ES-I3 (cell line): ENCODE measurements at regions not wholly inside any gene's neighbourhood (a gene's known extent, or its start where the extent isn't known, plus 50 kb on each side); places are given as distances from the start of the nearest gene placed in this dataset.

Experiments used
- H3K36me3 ChIP-seq: 2 replicates; pipeline ENCODE4 v1.6.1; 2013; ENCODE audit warnings: mild to moderate bottlenecking, low read length, control low read depth, moderate library complexity; ENCODE audit not compliant: insufficient read depth
- H3K4me1 ChIP-seq: 2 replicates; pipeline ENCODE4 v1.6.1; 2013; ENCODE audit warnings: mild to moderate bottlenecking, control low read depth, low read length; ENCODE audit not compliant: insufficient read depth
- H3K9ac ChIP-seq: 2 replicates; pipeline ENCODE4 v1.6.1; 2013; ENCODE audit warnings: low read depth, mild to moderate bottlenecking, low read length, moderate library complexity
- H3K9me3 ChIP-seq: 2 replicates; pipeline ENCODE4 v1.6.1; 2013; ENCODE audit warnings: mild to moderate bottlenecking, low read length, moderate library complexity; ENCODE audit not compliant: control insufficient read depth, insufficient read depth

DNA sequence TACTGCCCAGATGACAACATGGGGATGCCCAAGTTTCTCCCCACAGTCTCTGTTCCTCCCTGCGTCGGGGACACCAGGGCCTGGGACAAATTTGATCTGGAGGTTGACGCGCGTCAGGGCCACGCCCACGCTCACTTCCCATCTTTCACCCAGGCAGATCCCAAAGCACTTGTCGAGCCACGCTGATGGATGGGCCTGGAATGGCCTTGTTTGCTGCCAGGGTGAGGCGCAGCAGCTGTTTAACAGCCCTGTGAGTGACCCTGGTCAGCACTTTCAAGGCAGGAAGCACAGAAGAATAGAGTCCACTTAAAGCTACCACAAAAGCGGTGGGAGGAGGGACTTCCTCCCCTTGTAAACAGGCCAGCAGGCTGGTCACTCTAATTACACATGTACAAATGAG is 324.7 kb upstream of the JARID2 start:
- Histone ChIP-seq H3K4me1 (peaks cover 30% of the 10 kb centered on the region), H3K9ac (no peak overlapping the region), H3K36me3 (no peaks in the 10 kb centered on the region), H3K9me3 (no peaks in the 10 kb centered on the region)

DNA sequence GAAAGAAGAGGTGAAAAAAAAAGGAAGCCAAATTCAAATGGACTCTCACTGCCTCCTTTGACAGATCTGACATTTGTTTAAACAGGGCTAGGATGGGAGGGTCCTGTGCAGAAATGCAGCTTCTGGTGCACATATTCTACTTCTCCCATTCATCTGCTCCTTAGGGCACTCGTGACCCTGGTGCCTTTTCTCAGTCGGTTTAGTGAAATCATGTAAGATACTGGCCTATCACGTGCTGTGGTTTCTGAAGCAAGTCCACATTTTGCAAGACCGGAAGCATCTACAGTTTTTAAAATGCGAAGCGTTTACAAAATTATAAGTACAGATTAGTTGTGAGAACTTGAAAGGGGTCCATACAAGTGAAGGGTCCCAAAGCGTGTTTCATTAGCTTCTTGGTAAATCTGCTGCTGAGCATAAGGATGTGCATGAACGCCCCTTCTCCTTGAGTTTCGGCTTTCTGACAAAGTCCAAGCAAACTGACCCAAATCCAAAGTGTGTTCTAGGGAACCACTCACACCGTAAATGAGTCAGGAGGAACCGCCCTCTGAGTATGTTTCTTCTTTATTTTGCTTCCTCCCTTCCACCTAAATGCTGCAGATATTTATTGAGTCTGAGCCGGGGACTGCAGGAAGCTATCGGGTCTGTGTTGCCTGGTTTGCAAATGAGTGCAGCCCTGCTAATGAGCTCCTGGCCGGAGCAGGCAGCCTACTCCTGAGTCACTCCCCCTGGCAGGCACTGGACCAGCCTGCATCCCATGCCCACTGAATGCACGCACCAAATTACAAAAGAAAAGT is 323.8 kb upstream of the JARID2 start:
- Histone ChIP-seq H3K9me3 (no peaks in the 10 kb centered on the region), H3K9ac (no peak overlapping the region), H3K4me1 (peaks cover 30% of the 10 kb centered on the region), H3K36me3 (no peaks in the 10 kb centered on the region)

DNA sequence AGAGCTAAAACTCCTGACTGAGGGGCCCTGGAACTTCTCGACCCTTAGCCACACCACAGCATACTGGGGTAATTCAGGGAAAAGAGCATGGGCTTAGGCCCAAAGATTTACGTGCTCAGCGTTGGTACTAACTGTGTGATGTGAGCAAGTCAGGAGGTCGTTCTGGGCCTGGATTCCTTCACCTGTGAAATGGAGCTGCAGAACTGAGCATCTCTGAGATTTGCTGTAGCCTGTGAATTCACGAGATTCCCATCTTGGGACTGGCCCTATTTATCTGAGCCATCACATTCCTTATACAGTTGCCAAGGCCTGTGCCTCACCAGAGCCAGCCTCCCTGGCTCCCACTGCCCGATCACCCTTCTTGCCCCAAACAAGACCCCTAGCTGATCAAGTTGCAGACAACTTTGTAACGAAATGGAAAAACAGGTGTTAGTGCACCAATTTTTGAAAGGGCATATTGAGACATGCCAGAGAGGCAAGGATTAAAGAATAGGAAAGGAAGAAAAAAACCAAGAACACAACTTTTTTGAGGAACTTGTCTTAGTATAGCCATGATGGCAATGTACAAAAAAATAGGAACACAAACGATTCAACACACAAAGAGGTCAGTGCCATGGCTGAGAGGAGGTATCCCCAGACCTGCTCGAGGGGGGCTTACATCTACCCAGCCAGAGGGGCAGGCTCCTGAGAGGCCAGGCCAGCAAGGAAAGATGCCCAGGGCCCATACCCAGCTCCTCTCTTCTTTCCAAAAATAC is 323.0 kb upstream of the JARID2 start:
- H3K9me3 ChIP-seq: no peaks in the 10 kb centered on the region
- H3K36me3 ChIP-seq: no peaks in the 10 kb centered on the region
- peaks cover 30% of the 10 kb centered on the region for H3K4me1 ChIP-seq
- H3K9ac ChIP-seq: no peak overlapping the region

DNA sequence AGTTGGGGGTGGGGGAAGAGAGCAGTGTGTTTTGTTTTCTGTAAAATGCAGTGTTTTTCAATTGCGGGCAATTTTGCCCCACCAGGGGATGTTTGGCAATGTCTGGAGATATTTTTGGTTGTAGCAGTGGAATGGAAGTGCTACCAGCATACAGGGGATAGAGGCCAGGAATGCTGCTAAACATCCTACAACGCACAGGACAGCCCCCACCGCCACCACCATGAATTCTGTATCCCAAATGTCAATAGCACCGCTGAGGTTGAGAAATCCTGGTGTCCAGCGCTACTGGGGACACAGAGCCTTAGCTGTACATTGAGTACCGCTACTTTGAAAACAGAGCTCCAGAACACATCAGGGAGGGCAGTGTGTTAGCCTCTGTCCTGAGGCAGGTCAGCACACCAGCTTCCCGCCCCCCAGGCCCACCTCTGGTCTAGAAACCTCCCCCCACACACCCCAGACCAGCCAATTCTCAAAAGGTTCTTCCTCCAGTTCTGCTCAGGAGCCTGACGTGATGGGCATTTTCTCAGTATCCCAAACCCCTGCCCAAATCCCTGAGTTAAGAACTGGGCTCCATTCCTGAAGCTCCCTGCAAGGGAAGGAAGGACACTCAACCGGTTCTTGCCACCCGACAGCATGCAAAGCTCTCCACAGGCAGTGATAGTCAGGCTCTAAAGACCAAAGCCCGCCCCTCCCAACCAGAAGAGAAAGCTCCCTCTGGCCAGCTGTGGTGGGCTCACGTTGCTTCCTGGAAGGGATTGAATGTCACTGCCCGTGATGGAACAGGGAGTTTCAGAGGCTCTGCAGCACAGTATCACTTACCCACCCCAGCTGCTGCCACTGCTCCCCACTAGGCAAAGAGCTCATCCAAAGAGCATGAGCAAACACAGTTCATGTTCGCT is 321.5 kb upstream of the JARID2 start:
- Histone ChIP-seq H3K36me3 (no peaks in the 10 kb centered on the region), H3K9me3 (no peaks in the 10 kb centered on the region), H3K4me1 (peaks cover 30% of the 10 kb centered on the region), H3K9ac (no peak overlapping the region)

DNA sequence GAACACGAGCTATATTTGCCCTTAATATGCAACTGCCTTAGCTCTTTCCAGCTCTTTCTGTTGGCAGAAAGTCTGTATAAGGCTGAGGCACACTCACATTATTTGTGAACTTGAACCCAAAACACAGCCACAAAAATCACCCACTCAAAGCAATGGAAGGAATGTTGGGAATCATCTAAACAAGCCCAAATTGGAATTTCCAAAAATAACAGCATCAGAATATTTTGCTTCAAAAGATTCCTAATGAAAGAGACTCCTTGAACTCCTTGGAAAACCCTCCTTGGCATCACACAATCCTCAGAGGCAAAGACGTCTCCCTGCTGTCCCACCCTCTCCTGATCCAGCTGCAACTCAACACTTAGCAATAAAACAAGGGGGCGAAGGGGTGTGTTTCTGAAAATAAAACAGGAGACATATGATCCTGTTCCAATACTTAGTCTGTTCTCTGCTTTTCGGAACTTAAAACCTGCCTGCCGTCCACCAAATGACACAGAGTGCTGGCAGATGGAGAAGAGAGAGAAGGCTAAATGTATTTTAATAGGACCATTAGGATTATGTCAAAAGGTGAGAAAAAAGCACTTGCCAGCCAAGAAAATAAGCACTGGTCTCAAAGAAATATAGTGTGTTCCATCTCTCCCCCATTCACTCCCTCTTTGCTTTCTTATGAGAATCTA is 320.7 kb upstream of the JARID2 start:
- Histone ChIP-seq H3K4me1 (peaks cover 30% of the 10 kb centered on the region), H3K9me3 (no peaks in the 10 kb centered on the region), H3K36me3 (no peaks in the 10 kb centered on the region), H3K9ac (no peak overlapping the region)

DNA sequence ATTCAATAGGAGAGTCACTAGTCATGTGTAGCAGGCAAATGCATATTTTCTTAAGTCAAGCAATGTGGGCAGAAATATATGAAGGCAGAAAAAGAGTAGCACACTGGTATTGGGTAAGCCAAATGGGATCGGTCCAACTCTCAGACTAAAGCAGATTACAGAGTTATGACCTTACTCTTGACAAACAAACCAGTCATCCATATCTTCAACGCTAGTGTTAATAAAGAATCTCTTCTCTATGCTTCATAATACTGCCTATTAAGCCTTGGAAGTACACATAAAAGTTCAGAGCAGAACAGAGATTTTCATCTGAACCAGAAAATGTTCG is 320.2 kb upstream of the JARID2 start:
- Histone ChIP-seq H3K9me3 (no peaks in the 10 kb centered on the region), H3K4me1 (peaks cover 30% of the 10 kb centered on the region), H3K9ac (no peak overlapping the region), H3K36me3 (no peaks in the 10 kb centered on the region)

DNA sequence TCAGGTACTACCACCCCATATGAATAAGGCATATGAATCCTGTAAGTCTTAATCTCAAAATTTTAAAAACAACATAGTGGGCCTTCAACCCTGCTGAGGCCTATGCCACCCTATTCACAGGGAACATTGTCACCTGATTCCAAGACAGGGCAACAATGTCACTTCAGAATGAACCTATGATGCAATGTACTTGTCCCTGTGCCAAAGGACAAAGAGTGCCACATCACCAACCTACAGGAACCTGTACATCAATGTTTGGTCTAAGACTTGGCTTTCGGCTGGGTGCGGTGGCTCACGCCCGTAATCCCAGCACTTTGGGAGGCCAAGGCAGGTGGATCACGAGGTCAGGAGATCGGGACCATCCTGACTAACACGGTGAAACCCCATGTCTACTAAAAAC is 318.5 kb upstream of the JARID2 start:
- Histone ChIP-seq H3K9ac (no peak overlapping the region), H3K4me1 (peaks cover 15% of the 10 kb centered on the region), H3K36me3 (no peaks in the 10 kb centered on the region), H3K9me3 (no peaks in the 10 kb centered on the region)

DNA sequence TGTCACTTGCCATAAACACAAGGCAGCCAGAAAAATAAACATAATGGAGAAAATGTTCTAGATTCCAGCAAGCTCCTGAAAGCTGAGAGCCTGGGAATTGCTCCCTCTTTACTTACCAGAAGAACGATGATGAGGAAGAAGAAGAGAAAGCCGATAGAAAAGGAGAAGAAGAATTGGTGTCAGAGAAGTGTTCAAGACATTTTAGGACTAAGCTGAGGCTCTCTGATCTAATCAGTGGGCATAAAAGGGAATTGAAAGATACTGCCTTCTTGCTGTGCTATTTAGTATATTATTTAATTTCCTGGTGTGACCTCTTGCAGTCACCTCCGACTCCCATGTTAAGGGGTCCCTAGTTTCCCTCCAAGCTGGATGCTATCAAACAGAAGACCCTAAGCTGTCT is 316.6 kb upstream of the JARID2 start:
- Histone ChIP-seq H3K4me1 (peaks cover 11% of the 10 kb centered on the region), H3K9ac (no peak overlapping the region), H3K9me3 (no peaks in the 10 kb centered on the region)

DNA sequence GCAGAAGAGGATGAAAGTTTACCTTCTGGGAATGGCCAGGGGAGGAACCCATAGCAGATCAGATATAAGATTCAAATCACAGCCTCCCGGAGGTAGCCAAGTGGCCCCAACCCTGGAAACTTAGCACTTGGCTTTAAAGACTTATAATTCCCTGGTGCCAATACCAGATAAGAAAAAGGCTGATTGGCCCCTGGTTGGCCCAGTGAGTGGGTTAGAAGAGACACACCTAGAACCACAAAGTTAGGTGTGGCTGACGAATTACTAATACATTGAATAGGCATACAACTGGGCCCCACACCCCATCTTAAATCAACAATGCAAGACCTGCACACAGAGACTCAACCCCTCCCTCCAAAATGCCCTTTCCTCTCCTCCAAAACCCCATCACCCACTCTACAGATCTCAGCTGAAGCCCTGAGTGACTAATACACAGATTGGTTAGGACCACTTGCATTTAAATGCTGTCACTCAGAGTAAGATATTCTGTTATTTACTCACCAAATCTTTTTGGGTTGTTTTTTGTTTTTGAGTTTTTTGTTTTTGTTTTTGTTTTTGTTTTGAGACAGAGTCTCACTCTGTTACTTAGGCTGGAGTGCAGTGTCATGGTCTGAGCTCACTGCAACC is 315.4 kb upstream of the JARID2 start:
- Histone ChIP-seq H3K4me1 (peaks cover 4% of the 10 kb centered on the region; the same call in 1 of the 2 replicates), H3K36me3 (no peaks in the 10 kb centered on the region), H3K9ac (no peak overlapping the region), H3K9me3 (no peaks in the 10 kb centered on the region)

More for the DNA sequence above, 316.6 kb upstream of the JARID2 start:
- no peaks in the 10 kb centered on the region for H3K36me3 ChIP-seq

DNA sequence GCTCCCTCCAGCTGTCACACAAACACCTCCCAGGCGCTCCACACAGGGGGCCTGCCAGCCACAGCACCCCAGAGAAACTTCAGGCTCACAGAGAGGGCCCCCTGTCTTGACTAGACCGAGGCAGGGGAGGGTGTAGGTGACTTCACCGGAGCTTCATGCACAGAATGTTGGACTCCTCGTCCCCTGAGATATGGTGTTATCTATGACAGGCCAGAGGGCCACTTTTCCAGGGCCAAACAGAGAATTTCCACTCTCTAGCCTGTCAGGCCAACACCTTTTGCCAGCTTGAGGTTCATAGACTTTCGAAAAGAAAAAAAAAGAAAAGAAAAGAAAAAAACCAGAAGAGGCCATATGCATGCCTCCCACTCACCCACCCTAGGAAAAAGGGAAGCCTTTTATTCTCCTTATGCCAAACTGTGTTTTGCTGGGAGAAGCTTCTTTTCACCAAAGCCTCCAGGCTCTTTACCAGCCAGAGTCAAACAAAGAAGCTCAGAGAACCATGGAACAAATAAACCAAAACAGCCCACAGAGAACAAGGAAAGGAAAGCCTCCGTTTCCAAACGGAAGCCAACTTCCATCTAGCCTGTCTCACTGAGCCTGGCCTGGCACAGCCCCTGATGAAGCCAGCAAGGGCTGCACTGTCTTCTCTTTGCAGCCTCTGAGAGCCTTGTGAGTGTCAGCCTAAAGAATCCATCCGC is 313.2 kb upstream of the JARID2 start:
- Histone ChIP-seq H3K9me3 (no peaks in the 10 kb centered on the region), H3K9ac (no peak overlapping the region), H3K4me1 (peaks cover 4% of the 10 kb centered on the region; the same call in 1 of the 2 replicates), H3K36me3 (no peaks in the 10 kb centered on the region)

DNA sequence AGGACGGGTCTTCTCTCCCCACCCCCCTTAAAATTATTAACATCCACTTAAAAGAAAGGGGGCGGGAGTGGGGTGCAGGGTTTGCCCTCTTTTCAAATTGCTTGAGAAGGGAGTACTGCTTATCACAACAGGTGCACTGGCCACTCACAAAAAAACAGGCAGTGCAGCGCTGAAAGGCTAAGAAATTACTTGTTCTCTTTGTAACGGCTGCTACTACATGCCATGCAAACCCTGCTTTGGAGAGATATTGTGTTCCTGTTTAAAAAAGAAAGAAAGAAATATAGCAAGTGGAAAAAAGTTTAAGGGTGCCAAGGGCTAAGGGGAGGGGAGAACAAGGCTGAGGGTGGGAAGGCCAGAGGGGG is 312.7 kb upstream of the JARID2 start:
- Histone ChIP-seq H3K36me3 (no peaks in the 10 kb centered on the region), H3K9me3 (no peaks in the 10 kb centered on the region), H3K4me1 (peaks cover 4% of the 10 kb centered on the region; the same call in 1 of the 2 replicates), H3K9ac (no peak overlapping the region)

DNA sequence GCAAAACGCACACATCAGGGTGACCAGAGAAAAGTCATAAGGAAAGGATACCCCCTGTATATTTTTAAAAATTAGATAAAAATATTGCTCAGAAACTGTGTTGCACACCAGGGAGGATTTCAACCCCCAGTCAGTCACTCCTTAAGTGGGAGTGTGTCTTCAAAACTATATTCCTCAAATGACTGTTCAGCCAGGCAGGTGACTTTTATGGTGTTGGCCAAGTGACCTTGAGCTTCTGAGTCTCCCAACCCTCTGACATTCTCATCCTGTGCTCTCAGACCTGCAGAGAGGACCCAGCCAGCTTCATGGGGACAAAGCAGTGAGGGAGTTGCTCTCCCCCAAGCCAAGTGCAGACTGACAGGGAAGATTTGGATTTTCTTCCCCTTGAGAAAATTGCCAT is 311.9 kb upstream of the JARID2 start:
- Histone ChIP-seq H3K36me3 (no peaks in the 10 kb centered on the region), H3K9me3 (no peaks in the 10 kb centered on the region), H3K9ac (no peak overlapping the region), H3K4me1 (peaks cover 4% of the 10 kb centered on the region; the same call in 1 of the 2 replicates)

DNA sequence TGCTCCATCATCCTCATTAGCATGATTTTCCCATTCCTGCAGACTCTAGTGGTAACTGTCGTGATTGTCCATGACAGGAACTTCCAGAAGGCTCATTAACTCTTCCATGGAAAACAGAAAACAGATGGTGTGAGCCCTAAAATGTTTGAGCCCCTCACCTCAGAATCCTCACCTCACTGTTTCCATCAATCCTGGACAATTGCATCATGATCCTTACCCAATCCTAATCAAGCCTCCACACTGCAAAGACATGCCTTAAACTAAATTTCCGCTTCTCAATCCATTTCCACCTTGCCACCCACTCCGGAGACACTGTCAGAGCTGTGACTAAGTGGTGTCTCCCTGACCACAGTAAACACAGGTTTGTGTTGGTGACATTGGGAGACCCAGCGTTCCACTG is 311.0 kb upstream of the JARID2 start:
- Histone ChIP-seq H3K36me3 (no peaks in the 10 kb centered on the region), H3K9ac (no peak overlapping the region), H3K9me3 (no peaks in the 10 kb centered on the region), H3K4me1 (peaks cover 4% of the 10 kb centered on the region; the same call in 1 of the 2 replicates)
